Right lobe of liver (tissue), 6 donors: ENCODE measurements at regions not wholly inside any gene's neighbourhood (a gene's known extent, or its start where the extent isn't known, plus 50 kb on each side); places are given as distances from the start of the nearest gene placed in this dataset.

Experiments used
- ATAC-seq, 4 donors: fragments of 200-7000 bp; cut with Tn5 transposase; one replicate each; pipeline ENCODE4 v1.9.1; 2020; ENCODE audit warnings: mild to moderate bottlenecking in 4 of 4, moderate library complexity in 4 of 4
- DNase-seq, 3 donors: peaks; one replicate each; pipeline ENCODE4 v3.0.0-alpha.2; 2020
- H3K27ac ChIP-seq, 3 donors: fragments of 200-600 bp; one replicate each; pipeline ENCODE4 v1.8.0; 2022
- H3K27me3 ChIP-seq, 2 donors: fragments of 200-600 bp; one replicate each; pipeline ENCODE4 v1.8.0; 2022
- H3K36me3 ChIP-seq, 4 donors: fragments of 200-600 bp; sonication (generic) in 1 of 4; one replicate each; pipeline versions ENCODE4 v1.5.1 to v1.8.0; 2017 to 2022; ENCODE audit warnings: control low read depth in 1 of 4
- H3K4me1 ChIP-seq, 4 donors: fragments of 200-600 bp; sonication (generic) in 1 of 4; one replicate each; pipeline versions ENCODE4 v1.5.1 to v1.8.0; 2017 to 2022; ENCODE audit warnings: control low read depth in 1 of 4
- H3K4me3 ChIP-seq, 3 donors: fragments of 200-600 bp; one replicate each; pipeline ENCODE4 v1.8.0; 2022
- H3K9me3 ChIP-seq, 4 donors: fragments of 200-600 bp; sonication (generic) in 1 of 4; one replicate each; pipeline versions ENCODE4 v1.5.1 to v1.8.0; 2017 to 2022; ENCODE audit warnings: control low read depth in 1 of 4
- CTCF ChIP-seq, 4 donors: fragments of 200-600 bp in 3 of 4; fragments of 450-650 bp in 1 of 4; IDR thresholded peaks; one replicate each; pipeline versions ENCODE4 v1.5.1 to v1.8.0; 2016 to 2022; ENCODE audit warnings: antibody characterized with exemption in 4 of 4, mild to moderate bottlenecking in 2 of 4
- POLR2A ChIP-seq: fragments of 450-650 bp; IDR thresholded peaks from one replicate; pipeline ENCODE4 v1.6.1; 2017; ENCODE audit warnings: antibody characterized with exemption, mild to moderate bottlenecking
- WGBS: methylation state at CpG from one replicate; pipeline ENCODE4 v1.1.6; 2018; ENCODE audit warnings: low coverage, low lambda C conversion rate; ENCODE audit not compliant: insufficient coverage; ENCODE audit errors: missing lambda C conversion rate; 5-methylcytosine and 5-hydroxymethylcytosine counted together
- intact Hi-C, 2 donors: fragments of 100-400 bp; cut with DNase I; formaldehyde crosslinking; loops; one replicate each; pipeline versions ENCODE4 v1.11.2 to v1.14.1; 2022
- donor health status: DM: no; HTN: yes; CAD: no.
- donor health status: DM: no; HTN: no; CAD: no.
- donor health status: DM: no; HTN: no; CAD: no.
- donor health status: DM: no; HTN: yes; CAD: no.
- donor health status: DM: no; HTN: yes; CAD: no.

- no peak overlapping the region for H3K4me3 ChIP-seq
- no peaks in the 10 kb centered on the region for H3K36me3 ChIP-seq
- no peak for DNase-seq
- no peaks in the 10 kb centered on the region for H3K9me3 ChIP-seq
- H3K27me3 ChIP-seq, result no peaks in the 10 kb centered on the region
- 72% methylated on average over 7 of the region's 14 CpGs for WGBS
- no peak overlapping the region for H3K27ac ChIP-seq
- TF ChIP-seq CTCF (IDR thresholded peaks at IDR 0.05) (no peak), POLR2A (no peak)
- intact Hi-C loops, result no loop called here
- no peaks in the 10 kb centered on the region for H3K4me1 ChIP-seq
- ATAC-seq, result no peak
Observed at GRCh38 chr11:116132273-116132978, 628.2 kb upstream of the CADM1 start.

DNA sequence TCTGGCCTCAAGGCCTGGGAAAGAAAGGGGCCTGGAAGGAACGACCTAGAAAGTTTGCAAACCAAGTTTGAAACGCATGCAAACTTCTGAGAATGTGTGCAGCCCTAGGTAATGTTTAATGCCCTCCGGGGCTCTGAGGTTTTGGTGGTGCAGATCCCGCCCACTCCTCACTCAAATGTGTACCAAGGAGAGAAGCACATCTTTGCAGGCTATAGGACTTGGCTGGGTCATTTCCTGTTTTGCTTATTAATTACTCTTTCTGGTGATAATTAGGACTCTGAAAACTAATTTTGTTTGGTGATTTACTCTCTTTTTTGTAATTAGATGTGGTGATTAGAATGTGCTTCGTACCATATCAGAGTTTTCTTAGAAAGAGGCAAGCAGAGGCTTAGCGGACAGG lies 625.9 kb upstream of the CADM1 start:
- intact Hi-C loops, result no loop called here
- Histone ChIP-seq H3K36me3 (no peaks in the 10 kb centered on the region), H3K4me1 (no peaks in the 10 kb centered on the region), H3K4me3 (no peak overlapping the region), H3K27me3 (no peaks in the 10 kb centered on the region), H3K9me3 (no peaks in the 10 kb centered on the region), H3K27ac (no peak overlapping the region)
- ATAC-seq, result no peak
- 33% methylated on average over 5 of the region's 6 CpGs for WGBS
- DNase-seq, result no peak
- TF ChIP-seq POLR2A, result no peak
- TF ChIP-seq CTCF (IDR thresholded peaks at IDR 0.05), result no peak

DNA sequence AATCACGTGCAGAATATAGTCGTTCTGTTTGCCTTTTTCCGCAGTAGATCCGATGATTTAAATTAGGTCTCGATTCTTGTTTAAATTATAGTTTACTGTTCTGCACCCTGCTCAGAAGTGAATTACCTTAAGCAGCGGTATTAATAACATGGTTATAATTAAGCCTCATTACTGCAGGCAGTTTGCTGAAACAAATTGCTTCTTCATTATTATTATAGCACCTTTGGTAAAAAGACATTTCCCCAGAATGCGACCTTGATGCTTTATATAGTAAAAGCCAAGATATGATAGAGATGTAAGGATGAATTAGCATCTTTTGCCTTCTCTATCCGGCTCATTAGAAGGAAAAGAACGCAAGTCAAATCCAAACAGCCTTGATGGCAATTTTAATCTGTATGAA lies 625.2 kb upstream of the CADM1 start:
- TF ChIP-seq POLR2A, result no peak
- TF ChIP-seq CTCF (IDR thresholded peaks at IDR 0.05), result no peak
- no peaks in the 10 kb centered on the region for H3K9me3 ChIP-seq
- no peaks in the 10 kb centered on the region for H3K27me3 ChIP-seq
- ATAC-seq (no peak), DNase-seq (no peak)
- H3K36me3 ChIP-seq, result no peaks in the 10 kb centered on the region
- H3K4me3 ChIP-seq, result no peak overlapping the region
- no peak overlapping the region for H3K27ac ChIP-seq
- no peaks in the 10 kb centered on the region for H3K4me1 ChIP-seq
- WGBS, result 78% methylated on average over 9 of the region's 9 CpGs
- intact Hi-C loops, result no loop called here

- Histone ChIP-seq H3K27me3 (no peaks in the 10 kb centered on the region), H3K36me3 (no peaks in the 10 kb centered on the region), H3K4me1 (no peaks in the 10 kb centered on the region), H3K9me3 (no peaks in the 10 kb centered on the region), H3K27ac (no peak overlapping the region), H3K4me3 (no peak overlapping the region)
- TF ChIP-seq POLR2A (no peak), CTCF (IDR thresholded peaks at IDR 0.05) (no peak)
- WGBS, result no CpG with 5 or more reads among the region's 3 CpGs
- intact Hi-C loops, result no loop called here
- DNase-seq (no peak), ATAC-seq (no peak)
Observed at GRCh38 chr11:116126562-116126961, 622.3 kb upstream of the CADM1 start.
